Stimulated activated memory B cell treated with anti-CD40 and anti-IgM and Interleukin-4, amounts not matched to agents 10 μg/mL and 1 μg/mL and 100 μg/mL, for 72 hours (primary cell): ENCODE measurements at regions not wholly inside any gene's neighbourhood (a gene's known extent, or its start where the extent isn't known, plus 50 kb on each side); places are given as distances from the start of the nearest gene placed in this dataset.

ENCODE experiments used
- ATAC-seq: fragments of 150-1000 bp; cut with Tn5 transposase; 2 replicates; pipeline ENCODE4 v1.10.0; 2021
- H3K27ac Mint-ChIP-seq: one replicate; pipeline ENCODE4 v1.8.0; 2022; ENCODE audit warnings: mild to moderate bottlenecking, mixed read lengths
- H3K27me3 Mint-ChIP-seq: one replicate; pipeline ENCODE4 v1.8.0; 2022; ENCODE audit warnings: mixed read lengths
- H3K36me3 Mint-ChIP-seq: one replicate; pipeline ENCODE4 v1.8.0; 2022; ENCODE audit warnings: mixed read lengths
- H3K4me1 Mint-ChIP-seq: one replicate; pipeline ENCODE4 v1.8.0; 2022; ENCODE audit warnings: mixed read lengths
- H3K4me3 Mint-ChIP-seq: one replicate; pipeline ENCODE4 v1.8.0; 2022; ENCODE audit warnings: mild to moderate bottlenecking, moderate library complexity, mixed read lengths
- H3K9me3 Mint-ChIP-seq: one replicate; pipeline ENCODE4 v1.8.0; 2022; ENCODE audit warnings: mixed read lengths

DNA sequence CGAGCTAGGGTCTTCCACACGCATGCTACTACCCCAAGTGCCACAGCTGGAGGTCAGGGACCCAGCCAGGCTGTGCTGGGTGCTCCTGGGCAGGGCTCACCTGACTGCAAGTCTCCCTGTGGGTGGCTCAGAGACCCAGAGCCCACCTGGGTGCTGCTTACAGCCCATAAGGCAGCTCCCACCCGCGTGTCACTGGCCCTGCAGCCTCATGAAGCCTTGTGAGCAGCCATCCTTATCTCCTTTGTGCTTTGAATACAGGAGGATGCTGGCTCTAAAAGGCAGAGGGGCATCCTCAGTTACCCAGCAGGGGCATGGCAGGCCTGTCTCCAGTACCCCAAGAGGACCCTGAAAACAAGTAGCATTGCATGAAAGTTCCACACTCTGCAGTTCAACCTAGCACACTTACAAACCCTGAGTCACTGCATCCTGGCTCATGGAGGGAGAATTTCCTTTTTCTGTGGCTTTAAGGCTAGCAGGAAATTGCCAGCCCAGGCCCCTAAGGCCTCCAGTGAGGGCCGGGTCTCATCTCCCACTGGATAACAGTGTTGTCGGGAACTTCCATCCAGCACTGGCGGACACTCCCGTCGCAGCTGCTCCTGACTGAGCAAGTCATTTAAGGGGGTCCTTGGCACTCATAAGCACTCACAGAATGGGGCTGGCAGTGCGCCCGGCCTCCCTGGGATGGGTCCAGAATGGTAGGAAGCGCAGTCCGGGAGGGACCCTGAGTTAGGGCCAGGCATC lies 137.1 kb downstream of the RPIA start:
- Mint-ChIP-seq H3K36me3 (no peaks in the 10 kb centered on the region), H3K4me1 (peaks cover 37% of the 10 kb centered on the region), H3K27me3 (no peaks in the 10 kb centered on the region), H3K4me3 (no peak overlapping the region), H3K9me3 (no peaks in the 10 kb centered on the region), H3K27ac (no peak overlapping the region)
- ATAC-seq: no peak

DNA sequence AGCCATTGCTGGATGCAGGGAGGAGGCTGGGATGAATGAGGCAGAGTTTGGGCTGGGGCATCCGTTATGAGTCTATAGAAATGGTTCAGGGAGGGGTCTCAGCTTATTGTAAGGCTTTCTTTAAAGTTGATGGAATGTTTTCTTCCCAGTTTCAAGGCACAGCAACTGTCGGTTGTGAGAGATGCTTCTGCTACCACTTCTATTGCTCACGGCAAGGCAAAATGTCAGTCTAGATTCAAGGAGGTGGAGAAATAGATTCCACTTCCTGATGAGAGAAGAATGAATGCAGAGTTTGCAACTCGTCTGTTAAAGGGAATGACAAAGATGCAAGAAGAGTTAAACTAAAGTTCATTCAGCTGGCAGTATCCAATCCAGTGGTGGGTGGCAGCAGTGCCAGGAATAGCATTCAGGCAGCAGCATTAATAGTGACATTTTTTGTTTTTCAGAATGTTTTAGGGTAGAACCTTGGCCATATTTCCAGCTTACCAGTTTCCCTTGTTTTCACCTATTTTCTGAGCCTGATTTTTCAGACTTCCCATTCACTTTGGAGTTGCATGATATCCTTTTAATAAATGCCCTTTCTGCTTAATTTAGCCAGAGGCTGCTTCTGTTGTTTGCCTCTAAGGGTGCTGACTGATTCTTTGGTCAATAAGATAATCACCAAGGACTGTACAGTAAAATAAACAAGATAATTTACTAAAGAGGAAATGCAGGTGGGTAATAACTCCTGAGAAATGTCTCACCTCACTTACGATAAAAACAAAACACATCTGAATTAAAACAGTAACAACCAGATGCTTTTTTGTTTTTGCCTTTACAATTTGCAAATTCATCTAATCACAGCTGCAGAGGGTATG lies 138.4 kb downstream of the RPIA start:
- Mint-ChIP-seq H3K4me1 (peaks cover 37% of the 10 kb centered on the region), H3K36me3 (no peaks in the 10 kb centered on the region), H3K27ac (peak overlapping the region; percentile 1), H3K27me3 (no peaks in the 10 kb centered on the region), H3K4me3 (no peak overlapping the region), H3K9me3 (no peaks in the 10 kb centered on the region)
- no peak for ATAC-seq

DNA sequence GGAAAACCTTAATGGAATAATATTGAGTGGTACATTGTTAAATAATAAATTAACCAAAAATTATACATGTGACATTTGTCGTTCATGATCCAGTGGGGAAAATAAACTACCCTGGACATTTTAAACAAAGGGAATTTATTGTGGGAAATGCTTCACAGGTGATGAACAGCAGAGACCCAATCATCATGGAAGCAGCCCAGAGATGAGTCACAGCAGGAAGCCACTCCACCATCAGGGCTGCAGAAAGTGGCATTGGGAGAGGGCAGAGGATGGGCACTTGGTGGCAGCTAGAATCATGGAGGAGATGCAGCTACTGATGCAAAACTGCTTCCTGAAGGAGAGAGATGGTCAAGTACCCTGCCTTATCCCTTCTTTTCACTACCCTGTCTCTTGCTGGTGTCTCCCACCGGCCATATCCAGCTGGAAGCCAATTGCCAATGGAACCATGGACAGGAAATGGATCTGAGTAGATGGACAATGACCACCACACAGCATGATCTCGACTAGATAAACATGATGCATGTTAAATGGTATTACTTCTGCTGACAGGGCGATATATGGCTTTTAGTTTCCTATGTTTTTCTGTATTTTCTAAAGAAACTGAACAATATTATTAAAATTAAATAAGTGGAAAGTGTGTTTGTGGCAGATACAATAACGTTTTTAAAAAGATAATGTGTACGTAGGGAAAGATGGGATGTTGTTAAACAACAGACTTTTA lies 139.8 kb downstream of the RPIA start:
- ATAC-seq: no peak
- no peaks in the 10 kb centered on the region for H3K27me3 Mint-ChIP-seq
- no peaks in the 10 kb centered on the region for H3K9me3 Mint-ChIP-seq
- peaks cover 2% of the 10 kb centered on the region for H3K36me3 Mint-ChIP-seq
- H3K4me1 Mint-ChIP-seq: peaks cover 41% of the 10 kb centered on the region
- no peak overlapping the region for H3K27ac Mint-ChIP-seq
- no peak overlapping the region for H3K4me3 Mint-ChIP-seq

DNA sequence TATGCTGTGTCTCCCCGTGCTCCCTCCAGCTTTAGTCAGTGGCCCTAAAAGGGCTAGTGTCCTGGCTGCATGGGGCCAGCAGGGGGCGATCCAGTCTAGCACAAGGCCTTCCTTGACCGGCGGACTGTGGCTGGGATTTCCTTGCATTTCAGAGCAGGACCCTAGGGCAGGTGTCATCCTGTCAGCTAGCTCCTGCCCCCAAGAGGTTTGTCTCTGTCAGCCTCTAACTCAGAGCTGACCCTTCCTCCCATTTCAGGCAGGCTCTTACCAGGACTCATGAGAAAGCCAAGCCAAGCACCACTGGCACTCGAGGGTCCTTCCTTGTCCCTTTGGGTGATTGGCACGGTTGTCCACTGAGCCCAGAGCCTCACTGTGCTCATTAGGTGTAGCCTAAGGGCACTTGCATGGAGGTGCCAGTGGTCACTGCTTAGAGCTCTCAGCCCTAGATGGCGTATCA lies 140.3 kb downstream of the RPIA start:
- Mint-ChIP-seq H3K36me3 (peaks cover 5% of the 10 kb centered on the region), H3K9me3 (no peaks in the 10 kb centered on the region), H3K27ac (peak overlapping the region; percentile 90), H3K4me3 (peak overlapping the region; percentile 83), H3K27me3 (no peaks in the 10 kb centered on the region), H3K4me1 (peaks cover 39% of the 10 kb centered on the region)
- peak; percentile 88 for ATAC-seq

DNA sequence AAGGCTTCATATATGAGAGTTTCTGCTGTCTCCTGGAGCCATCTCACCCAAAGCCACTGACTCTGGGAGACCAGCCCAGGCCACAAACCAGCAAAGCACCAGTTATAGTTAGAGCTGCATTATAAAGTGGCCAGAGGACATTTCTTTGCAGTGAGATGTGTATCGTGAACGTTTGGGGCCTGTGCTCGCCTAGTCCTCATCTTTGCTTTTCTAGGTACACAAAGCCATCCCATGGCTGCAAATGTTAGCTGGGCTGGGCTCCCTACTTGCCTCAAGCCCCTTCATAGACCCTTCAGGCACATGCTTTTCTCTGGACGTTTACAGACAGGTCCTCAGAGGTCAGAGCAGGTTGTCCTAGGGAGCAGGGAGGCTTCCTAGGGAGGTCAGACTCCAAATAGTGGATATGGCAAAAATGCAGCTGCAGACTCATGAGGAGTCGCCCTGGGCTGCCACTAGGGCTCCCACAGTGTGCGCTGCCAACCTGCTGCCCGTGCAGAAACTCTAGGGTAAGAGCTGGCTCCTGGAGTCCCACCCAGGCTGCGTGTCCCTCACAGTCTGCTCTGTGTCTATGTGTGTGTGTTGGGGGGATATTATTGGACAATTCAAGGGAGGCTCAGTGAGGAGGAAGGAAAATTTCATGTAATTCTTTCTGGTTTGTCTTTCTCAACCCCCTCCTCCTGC lies 141.0 kb downstream of the RPIA start:
- Mint-ChIP-seq H3K27me3 (no peaks in the 10 kb centered on the region), H3K9me3 (no peaks in the 10 kb centered on the region), H3K27ac (peak overlapping the region; percentile 90), H3K4me3 (peak overlapping the region; percentile 83), H3K36me3 (peaks cover 5% of the 10 kb centered on the region), H3K4me1 (peaks cover 39% of the 10 kb centered on the region)
- ATAC-seq: peak; percentile 87

DNA sequence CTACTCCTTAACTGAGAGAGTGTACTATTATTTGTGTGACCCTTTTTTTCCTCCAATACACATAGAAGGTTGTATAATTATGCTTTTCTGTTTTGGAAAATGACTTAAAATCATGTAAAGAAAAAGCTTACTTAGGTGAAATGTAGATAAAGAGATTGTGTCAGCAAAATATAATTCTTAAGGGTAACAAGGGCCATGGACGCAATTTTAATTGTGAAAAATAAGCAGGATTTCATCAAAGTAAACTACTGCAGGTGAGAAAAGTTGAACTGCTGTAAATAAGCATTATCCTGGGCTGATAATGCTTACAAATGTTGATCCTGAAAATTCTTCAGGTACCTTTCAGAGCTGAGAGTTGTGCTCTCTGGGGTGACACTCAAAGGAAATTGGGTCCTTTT lies 141.5 kb downstream of the RPIA start:
- peak overlapping the region; percentile 83 for H3K4me3 Mint-ChIP-seq
- H3K4me1 Mint-ChIP-seq: peaks cover 42% of the 10 kb centered on the region

DNA sequence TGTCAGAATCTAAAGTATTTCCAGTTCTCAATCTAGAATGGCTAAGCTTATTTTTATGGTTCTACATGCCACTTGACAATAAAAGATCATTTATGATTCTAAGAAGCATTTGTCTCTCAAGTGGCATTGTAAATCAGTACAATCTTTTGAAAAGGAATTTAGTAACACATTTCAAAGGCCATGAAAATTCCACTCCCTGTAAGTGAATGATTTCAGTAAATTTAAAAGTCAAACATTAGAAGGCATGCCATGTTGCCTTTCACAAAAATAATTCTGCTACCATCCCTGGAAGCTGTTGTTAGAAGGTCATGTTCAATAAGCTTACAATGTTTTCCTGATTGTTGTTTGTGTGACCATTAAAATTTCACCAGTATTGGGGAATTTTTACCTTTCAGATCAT lies 142.9 kb downstream of the RPIA start:
- no peak for ATAC-seq

More for the DNA sequence above, 141.5 kb downstream of the RPIA start:
- Mint-ChIP-seq H3K27ac (peak overlapping the region; percentile 90), H3K27me3 (no peaks in the 10 kb centered on the region), H3K36me3 (peaks cover 5% of the 10 kb centered on the region), H3K9me3 (no peaks in the 10 kb centered on the region)
- ATAC-seq: no peak

DNA sequence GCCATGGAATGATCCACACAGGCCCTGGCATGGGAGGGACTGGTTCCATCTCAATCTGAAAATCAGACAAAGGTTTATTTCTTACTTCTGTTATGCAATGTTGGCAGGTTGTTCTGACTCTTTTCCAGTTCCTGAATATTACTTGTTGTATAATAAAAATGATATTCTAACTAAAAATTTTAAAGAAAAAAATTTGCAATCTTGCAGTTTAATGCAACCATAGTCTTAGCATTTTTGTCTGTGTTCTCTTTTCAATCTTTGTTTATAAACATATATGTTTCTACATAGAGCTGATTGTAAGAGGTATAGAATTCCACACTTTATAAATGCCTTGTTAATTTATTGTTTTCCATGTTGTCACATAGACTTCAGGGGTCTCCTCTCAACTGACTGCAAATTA lies 143.4 kb downstream of the RPIA start:
- Mint-ChIP-seq H3K36me3 (peaks cover 5% of the 10 kb centered on the region), H3K27ac (peak overlapping the region; percentile 97), H3K4me1 (peaks cover 43% of the 10 kb centered on the region), H3K9me3 (no peaks in the 10 kb centered on the region), H3K4me3 (peak overlapping the region; percentile 61), H3K27me3 (no peaks in the 10 kb centered on the region)
- no peak for ATAC-seq

More for the DNA sequence above, 142.9 kb downstream of the RPIA start:
- Mint-ChIP-seq H3K36me3 (peaks cover 5% of the 10 kb centered on the region), H3K9me3 (no peaks in the 10 kb centered on the region), H3K27me3 (no peaks in the 10 kb centered on the region), H3K27ac (peak overlapping the region; percentile 97), H3K4me3 (peak overlapping the region; percentile 61), H3K4me1 (peaks cover 42% of the 10 kb centered on the region)

DNA sequence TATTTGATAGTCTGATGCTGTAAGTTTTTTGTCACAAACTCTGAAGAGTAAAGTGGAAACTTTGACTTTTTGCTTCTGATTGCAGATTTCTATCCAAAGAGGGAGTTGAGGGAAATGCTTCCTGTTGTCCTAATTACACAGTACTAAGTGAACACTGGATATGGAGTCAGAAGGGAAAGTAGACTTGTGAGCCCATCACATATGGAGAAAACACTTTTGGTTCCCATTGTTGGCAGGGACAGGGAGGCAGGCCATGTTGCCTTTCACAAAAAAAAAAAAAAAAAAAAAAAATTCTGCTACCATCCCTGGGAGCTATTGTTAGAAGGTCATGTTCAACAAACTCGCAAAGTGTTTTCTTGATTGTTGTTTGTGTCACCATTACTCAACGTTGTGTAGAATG lies 144.3 kb downstream of the RPIA start:
- Mint-ChIP-seq H3K4me3 (peak overlapping the region; percentile 50), H3K27me3 (no peaks in the 10 kb centered on the region), H3K27ac (peak overlapping the region; percentile 97), H3K4me1 (peaks cover 50% of the 10 kb centered on the region), H3K36me3 (peaks cover 5% of the 10 kb centered on the region), H3K9me3 (no peaks in the 10 kb centered on the region)
- no peak for ATAC-seq

DNA sequence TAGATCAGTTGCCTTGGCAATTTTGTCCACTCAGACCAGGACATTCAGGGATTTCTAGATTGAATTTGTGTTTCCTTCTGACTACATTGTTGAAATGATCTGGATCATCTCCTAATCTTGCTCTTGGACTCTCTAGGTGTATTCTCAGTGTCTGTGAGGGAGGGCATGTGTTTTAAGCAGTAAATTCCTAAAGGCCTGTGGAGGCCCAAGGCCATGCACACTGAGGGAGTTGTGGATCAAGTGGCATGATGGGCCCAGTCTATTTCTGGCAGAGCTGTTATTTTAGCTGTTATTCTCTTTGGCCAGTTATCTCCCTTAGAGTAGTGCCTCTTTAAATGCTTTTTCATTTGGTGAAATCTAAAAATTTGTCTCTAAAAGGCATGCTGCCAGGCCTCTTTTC lies 144.9 kb downstream of the RPIA start:
- Mint-ChIP-seq H3K36me3 (peaks cover 5% of the 10 kb centered on the region), H3K4me1 (peaks cover 54% of the 10 kb centered on the region), H3K9me3 (no peaks in the 10 kb centered on the region), H3K27me3 (no peaks in the 10 kb centered on the region), H3K27ac (peak overlapping the region; percentile 97), H3K4me3 (peak overlapping the region; percentile 50)
- no peak for ATAC-seq

DNA sequence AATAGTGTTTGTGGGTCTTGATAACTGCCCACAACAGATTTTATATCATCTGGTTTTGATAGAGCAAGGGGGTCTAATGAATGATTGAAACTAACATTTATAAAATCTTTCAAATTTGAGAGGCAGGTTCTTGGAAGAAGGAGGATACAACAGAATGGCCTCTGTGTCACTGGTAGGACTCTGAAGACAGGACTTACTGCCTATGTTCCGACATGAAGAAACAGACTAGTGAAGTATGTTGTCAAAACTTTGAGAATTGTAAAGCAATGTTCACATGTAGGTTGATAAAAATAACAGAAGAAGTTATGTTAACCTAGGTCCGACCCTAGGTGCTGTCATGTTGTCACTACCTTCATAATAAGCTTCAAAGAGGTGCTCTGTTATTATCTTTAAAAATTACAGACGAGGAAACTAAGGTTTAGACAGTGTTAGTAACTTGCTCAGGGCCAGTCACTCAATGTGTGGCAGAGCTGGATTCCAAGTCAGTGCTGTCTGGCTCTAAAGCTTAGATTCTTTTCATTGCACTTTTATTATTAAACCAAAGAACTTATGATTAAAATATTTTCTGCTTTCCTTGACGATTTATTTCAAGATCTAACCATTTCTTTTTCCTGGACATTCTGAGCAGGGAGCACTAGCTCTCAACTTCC lies 146.2 kb downstream of the RPIA start:
- Mint-ChIP-seq H3K27me3 (no peaks in the 10 kb centered on the region), H3K9me3 (no peaks in the 10 kb centered on the region), H3K27ac (peak overlapping the region; percentile 97), H3K4me1 (peaks cover 56% of the 10 kb centered on the region), H3K4me3 (peak overlapping the region; percentile 70), H3K36me3 (peaks cover 5% of the 10 kb centered on the region)
- ATAC-seq: peak; percentile 19

DNA sequence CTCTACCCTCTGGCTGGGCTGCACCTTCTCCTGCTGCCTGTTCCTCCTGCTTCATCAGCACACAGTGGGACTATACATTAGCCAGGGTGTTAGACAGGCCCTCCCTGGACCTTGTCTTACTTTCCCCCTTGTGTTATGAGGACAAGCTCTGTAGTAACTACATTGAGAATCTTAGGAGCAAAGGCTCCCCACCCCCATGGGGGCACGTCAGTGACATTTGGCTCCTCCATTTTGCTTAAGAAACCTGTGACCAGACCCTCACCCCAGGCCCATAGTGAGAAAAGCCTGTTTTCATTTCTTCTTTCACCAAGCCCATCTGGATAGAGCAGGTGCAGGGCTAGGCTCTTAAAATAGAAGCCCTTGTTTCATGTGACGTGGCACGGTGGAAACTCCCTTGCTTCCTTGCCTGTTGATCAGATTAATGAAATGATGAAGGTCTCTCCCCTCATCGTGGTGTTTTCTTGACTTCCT lies 146.7 kb downstream of the RPIA start:
- Mint-ChIP-seq H3K27me3 (no peaks in the 10 kb centered on the region), H3K4me1 (peaks cover 57% of the 10 kb centered on the region), H3K9me3 (no peaks in the 10 kb centered on the region), H3K36me3 (peaks cover 5% of the 10 kb centered on the region), H3K27ac (peak overlapping the region; percentile 97), H3K4me3 (peak overlapping the region; percentile 70)
- ATAC-seq: peak; percentile 97

DNA sequence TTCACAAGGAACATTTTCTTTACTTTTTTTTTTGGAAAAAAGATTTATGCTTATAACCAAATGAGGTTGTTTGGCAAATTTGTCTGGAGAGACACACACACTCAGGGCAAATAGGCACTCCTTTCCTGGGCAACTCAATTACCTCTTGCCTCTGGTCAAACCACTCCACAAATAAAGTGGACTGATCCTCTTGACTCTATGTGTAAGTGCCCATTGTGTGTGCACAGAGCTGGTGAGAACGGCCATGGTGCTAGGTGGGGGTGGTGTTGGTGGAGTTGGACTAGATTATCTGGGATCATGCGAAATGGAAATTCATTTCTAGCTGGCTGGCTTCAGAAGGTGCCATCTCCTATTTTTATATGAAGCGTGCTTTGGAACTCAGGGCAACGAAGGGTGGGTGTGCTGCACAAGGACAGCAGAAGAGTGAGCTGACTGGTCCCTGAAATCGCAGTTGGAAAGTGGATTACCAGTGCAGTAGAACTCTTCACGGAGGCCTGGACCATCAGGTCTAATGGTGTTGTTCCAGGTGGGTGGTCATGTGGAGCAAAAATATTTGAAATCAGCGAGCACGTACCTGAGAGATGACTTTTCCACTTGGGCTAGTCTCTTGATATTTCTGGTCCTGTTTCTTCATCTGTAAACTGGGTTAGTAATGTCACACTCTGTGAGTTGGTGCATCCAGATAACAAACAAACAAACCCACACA lies 149.9 kb downstream of the RPIA start:
- H3K27me3 Mint-ChIP-seq: no peaks in the 10 kb centered on the region
- peak overlapping the region; percentile 97 for H3K27ac Mint-ChIP-seq
- peak; percentile 3 for ATAC-seq
- H3K36me3 Mint-ChIP-seq: peaks cover 7% of the 10 kb centered on the region
- peaks cover 83% of the 10 kb centered on the region for H3K4me1 Mint-ChIP-seq
- peak overlapping the region; percentile 41 for H3K4me3 Mint-ChIP-seq
- H3K9me3 Mint-ChIP-seq: no peaks in the 10 kb centered on the region
